ENCODE measurements at regions not wholly inside any gene's neighbourhood (a gene's known extent, or its start where the extent isn't known, plus 50 kb on each side); places are given as distances from the start of the nearest gene placed in this dataset.
"Not testable (repeated sequence)": the region's sequence is repeated elsewhere in the genome, so short reads cannot be mapped to it uniquely, and the experiment has no call there.

DNA sequence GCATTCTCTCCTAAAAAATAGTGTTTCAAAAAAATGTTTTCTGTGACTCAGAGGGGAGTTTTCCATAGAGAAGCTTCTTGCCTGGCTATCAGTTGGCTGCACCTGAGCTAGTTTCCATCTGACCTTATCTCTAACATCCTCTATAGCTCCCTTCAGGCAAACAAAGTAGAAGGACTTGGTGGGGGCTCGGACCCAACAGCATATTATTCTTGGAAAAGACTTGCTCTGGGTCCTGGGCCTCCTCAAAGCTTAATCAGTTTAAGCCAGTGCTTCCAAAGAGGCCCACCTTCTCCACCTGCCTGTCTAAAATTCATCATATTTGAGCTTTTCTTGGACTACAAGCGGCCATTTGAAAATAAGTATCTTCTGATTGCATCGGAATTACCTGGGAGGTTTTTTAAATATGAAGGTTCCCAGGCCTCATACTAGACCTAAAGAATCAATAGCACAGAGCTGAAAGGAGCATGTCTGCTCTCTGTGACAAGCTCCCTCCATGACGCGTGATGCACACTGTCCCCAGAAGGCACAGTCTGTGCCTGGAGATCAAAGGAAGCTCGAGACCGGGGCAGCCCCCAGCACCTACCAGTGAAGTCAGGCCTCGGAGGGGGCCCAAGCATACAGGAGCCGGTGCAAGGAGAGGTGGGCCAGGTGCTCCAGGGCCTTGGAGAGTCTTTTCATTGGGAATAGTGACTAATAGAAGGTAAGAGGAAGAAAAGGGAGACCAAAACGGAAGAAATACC lies 80.6 kb upstream of the HIVEP1 start:
- TF ChIP-seq CTCF (IDR thresholded peaks at IDR 0.05; ENCODE audit: insufficient read depth, low read depth, low read length), result no peak
- ChIA-PET CTCF (interaction anchor here (0.7 to 1.5 kb wide), 2 partner anchors 17 to 45 kb away, joined by 3 to 4 read pairs; no protein-coding TSS in a partner anchor), POLR2A (no interaction called here)
- Histone ChIP-seq H3K27me3 (ENCODE audit: control insufficient read depth, insufficient read depth, low read length) (no peaks in the 10 kb centered on the region), H3K36me3 (ENCODE audit: control insufficient read depth, insufficient read depth, low read length) (no peaks in the 10 kb centered on the region), H3K4me3 (ENCODE audit: low read depth, low read length) (no peak overlapping the region)
- DNase-seq (ENCODE audit: low read depth), result no peak

DNA sequence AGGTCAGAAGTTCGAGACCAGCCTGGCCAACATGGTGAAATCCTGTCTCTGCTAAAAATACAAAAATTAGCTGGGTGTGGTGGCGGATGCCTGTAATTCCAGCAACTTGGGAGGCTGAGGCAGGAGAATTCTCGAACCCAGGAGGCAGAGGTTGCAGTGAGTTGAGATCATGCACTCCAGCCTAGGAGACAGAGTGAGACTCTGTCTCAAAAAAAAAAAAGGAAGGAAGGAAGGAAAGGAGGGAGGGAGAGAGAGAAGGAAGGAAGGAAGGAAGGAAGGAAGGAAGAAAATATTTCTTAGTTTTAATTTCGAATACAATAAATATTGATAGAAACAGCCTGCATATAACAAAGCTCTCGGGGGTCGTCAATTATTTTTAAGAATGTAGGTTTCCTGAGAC lies 81.3 kb upstream of the HIVEP1 start:
- POLR2A ChIA-PET; H3K27me3 ChIP-seq (ENCODE audit: control insufficient read depth, insufficient read depth, low read length); H3K4me3 ChIP-seq (ENCODE audit: low read depth, low read length); H3K36me3 ChIP-seq (ENCODE audit: control insufficient read depth, insufficient read depth, low read length); DNase-seq (ENCODE audit: low read depth): not testable (repeated sequence)
- CTCF ChIA-PET, result interaction anchor here (0.7 to 1.5 kb wide), 2 partner anchors 18 to 44 kb away, joined by 3 to 4 read pairs; no protein-coding TSS in a partner anchor

DNA sequence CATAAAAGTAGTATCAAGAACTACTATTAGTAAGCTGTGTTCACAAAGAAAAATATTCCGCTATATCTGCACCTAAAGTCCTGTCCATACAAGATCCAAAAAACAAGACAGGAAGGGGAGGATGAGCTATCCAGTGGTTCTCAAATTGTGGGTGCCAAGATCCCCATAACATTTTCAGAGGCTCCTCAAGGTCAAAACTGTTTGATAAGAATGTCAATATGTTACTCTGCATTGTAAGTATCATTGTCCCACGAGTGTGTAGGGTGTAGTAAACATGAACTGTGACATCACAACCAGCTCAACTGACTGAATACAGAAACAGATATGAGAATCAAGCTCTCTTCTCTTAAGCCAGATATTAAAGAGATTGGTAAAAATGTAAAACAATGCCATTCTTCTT lies 81.9 kb upstream of the HIVEP1 start:
- ChIA-PET CTCF (interaction anchor here (0.7 to 0.8 kb wide), 2 partner anchors 19 to 49 kb away, joined by 3 to 4 read pairs; no protein-coding TSS in a partner anchor), POLR2A (no interaction called here)
- H3K36me3 ChIP-seq (ENCODE audit: control insufficient read depth, insufficient read depth, low read length), result no peaks in the 10 kb centered on the region
- no peak for DNase-seq (ENCODE audit: low read depth)
- H3K4me3 ChIP-seq (ENCODE audit: low read depth, low read length), result no peak overlapping the region
- H3K27me3 ChIP-seq (ENCODE audit: control insufficient read depth, insufficient read depth, low read length), result no peaks in the 10 kb centered on the region
- no peak for TF ChIP-seq CTCF (IDR thresholded peaks at IDR 0.05; ENCODE audit: insufficient read depth, low read depth, low read length)

GRCh38 chr6:11929241-11929835 lies 82.8 kb upstream of the HIVEP1 start:
- H3K27me3 ChIP-seq (ENCODE audit: control insufficient read depth, insufficient read depth, low read length), result no peaks in the 10 kb centered on the region
- no peak overlapping the region for H3K4me3 ChIP-seq (ENCODE audit: low read depth, low read length)
- POLR2A ChIA-PET, result no interaction called here
- CTCF ChIA-PET, result interaction anchor here (0.7 kb wide), 1 partner anchor 21 kb away, joined by 3 read pairs; no protein-coding TSS in a partner anchor
- DNase-seq (ENCODE audit: low read depth), result no peak
- TF ChIP-seq CTCF (IDR thresholded peaks at IDR 0.05; ENCODE audit: insufficient read depth, low read depth, low read length), result no peak
- H3K36me3 ChIP-seq (ENCODE audit: control insufficient read depth, insufficient read depth, low read length), result no peaks in the 10 kb centered on the region

DNA sequence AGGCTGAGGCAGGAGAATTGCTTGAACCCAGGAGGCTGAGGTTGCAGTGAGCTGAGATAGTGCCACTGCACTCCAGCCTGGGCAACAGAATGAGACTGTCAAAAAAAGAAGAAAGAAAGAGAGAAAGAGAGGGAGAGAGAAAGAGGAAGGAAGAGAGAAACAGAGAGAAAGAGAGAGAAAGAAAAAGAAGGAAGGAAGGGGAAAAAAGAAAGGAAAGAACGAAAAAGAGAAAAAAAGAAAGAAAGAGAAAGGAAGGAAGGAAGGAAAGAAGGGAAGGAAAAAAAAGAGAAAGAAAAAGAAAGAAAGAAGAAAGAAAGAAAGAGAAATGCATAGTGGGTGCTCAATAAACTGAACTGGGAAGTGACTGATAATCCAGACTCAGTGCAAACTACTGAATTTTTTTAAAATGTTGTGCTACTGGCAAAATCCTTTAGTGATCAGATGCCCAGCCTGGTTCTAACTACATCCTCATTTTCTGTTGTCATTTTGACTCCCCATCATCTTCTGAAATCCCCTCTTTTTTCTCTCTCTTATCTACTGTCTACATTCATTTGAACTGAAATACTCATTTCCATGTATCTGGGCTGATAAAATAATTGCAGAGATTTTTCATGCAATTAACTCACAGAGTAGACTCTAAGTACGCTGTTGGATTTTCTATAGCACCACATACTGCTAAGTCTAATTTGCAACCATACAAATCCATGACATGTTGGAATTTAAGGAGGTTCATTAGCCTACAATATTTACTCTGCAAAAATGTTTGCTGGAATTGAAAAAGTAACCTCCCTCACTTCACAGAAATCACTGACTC lies 85.3 kb upstream of the HIVEP1 start:
- no peak for TF ChIP-seq CTCF (IDR thresholded peaks at IDR 0.05; ENCODE audit: insufficient read depth, low read depth, low read length)
- H3K36me3 ChIP-seq (ENCODE audit: control insufficient read depth, insufficient read depth, low read length), result no peaks in the 10 kb centered on the region
- no peak overlapping the region for H3K4me3 ChIP-seq (ENCODE audit: low read depth, low read length)
- POLR2A ChIA-PET, result no interaction called here
- CTCF ChIA-PET, result no interaction called here
- DNase-seq (ENCODE audit: low read depth), result no peak
- H3K27me3 ChIP-seq (ENCODE audit: control insufficient read depth, insufficient read depth, low read length), result no peaks in the 10 kb centered on the region

Measured in BJ (cell line).